ENCODE measurements at regions not wholly inside any gene's neighbourhood (a gene's known extent, or its start where the extent isn't known, plus 50 kb on each side); places are given as distances from the start of the nearest gene placed in this dataset.

GRCh38 chr12:107431942-107432341 lies 253.7 kb upstream of the PWP1 start:
- 67% methylated on average over 1 of the region's 1 CpG for WGBS
- Histone ChIP-seq H3K9me3 (no peaks in the 10 kb centered on the region), H3K4me3 (no peak overlapping the region), H3K4me1 (peaks cover 2% of the 10 kb centered on the region), H3K36me3 (no peaks in the 10 kb centered on the region), H3K27ac (no peak overlapping the region), H3K27me3 (peaks cover under 1% of the 10 kb centered on the region)
- DNase-seq (ENCODE audit: low spot score in 2 of 2) = no peak
- TF ChIP-seq POLR2AphosphoS5 (IDR thresholded peaks at IDR 0.05) (no peak), POLR2A (IDR thresholded peaks at IDR 0.05) (no peak), CTCF (IDR thresholded peaks at IDR 0.05) (no peak), EP300 (IDR thresholded peaks at IDR 0.05) (no peak)

GRCh38 chr12:107435072-107435471 lies 250.5 kb upstream of the PWP1 start:
- no peaks in the 10 kb centered on the region for H3K36me3 ChIP-seq
- TF ChIP-seq EP300 (IDR thresholded peaks at IDR 0.05) (no peak), POLR2A (IDR thresholded peaks at IDR 0.05) (no peak), CTCF (IDR thresholded peaks at IDR 0.05) (no peak), POLR2AphosphoS5 (IDR thresholded peaks at IDR 0.05) (no peak)
- no peak overlapping the region for H3K4me3 ChIP-seq
- WGBS = 80% methylated on average over 3 of the region's 3 CpGs
- H3K27me3 ChIP-seq = peaks cover 6% of the 10 kb centered on the region
- no peaks in the 10 kb centered on the region for H3K4me1 ChIP-seq
- DNase-seq (ENCODE audit: low spot score in 2 of 2) = no peak
- H3K27ac ChIP-seq = no peak overlapping the region
- no peaks in the 10 kb centered on the region for H3K9me3 ChIP-seq

GRCh38 chr12:107435520-107435919 lies 250.1 kb upstream of the PWP1 start:
- no peak overlapping the region for H3K4me3 ChIP-seq
- H3K36me3 ChIP-seq = no peaks in the 10 kb centered on the region
- no peak for DNase-seq (ENCODE audit: low spot score in 2 of 2)
- no peak for TF ChIP-seq CTCF (IDR thresholded peaks at IDR 0.05)
- no peak for TF ChIP-seq POLR2A (IDR thresholded peaks at IDR 0.05)
- TF ChIP-seq EP300 (IDR thresholded peaks at IDR 0.05) = no peak
- TF ChIP-seq POLR2AphosphoS5 (IDR thresholded peaks at IDR 0.05) = no peak
- peaks cover 6% of the 10 kb centered on the region for H3K27me3 ChIP-seq
- no peaks in the 10 kb centered on the region for H3K4me1 ChIP-seq
- 84% methylated on average over 2 of the region's 2 CpGs for WGBS
- no peak overlapping the region for H3K27ac ChIP-seq
- H3K9me3 ChIP-seq = no peaks in the 10 kb centered on the region

DNA sequence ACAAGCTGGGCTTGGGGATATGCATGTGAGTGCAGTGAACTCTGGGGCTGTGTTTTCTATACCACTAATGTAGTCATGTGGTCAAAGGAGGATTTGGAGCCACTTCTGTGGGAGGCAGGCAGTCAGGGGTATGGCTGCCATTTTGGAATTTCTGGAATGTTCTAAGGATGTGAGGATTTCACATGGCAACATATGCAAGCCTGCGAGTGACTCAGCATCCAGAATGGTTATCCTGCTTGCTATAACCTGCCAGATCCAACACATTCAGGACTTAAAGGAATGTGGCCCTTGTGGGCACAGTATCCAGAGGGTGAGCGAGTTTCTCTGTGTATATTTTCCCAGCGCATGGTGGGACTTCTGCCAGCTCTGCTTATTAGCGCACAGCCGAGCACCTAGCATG lies 249.2 kb upstream of the PWP1 start:
- no peak for DNase-seq (ENCODE audit: low spot score in 2 of 2)
- H3K27me3 ChIP-seq = peaks cover 6% of the 10 kb centered on the region

GRCh38 chr12:107436836-107437235 lies 248.8 kb upstream of the PWP1 start:
- Histone ChIP-seq H3K27ac (no peak overlapping the region), H3K27me3 (peaks cover 6% of the 10 kb centered on the region), H3K4me3 (no peak overlapping the region), H3K9me3 (no peaks in the 10 kb centered on the region), H3K4me1 (no peaks in the 10 kb centered on the region), H3K36me3 (no peaks in the 10 kb centered on the region)
- WGBS = 89% methylated on average over 4 of the region's 4 CpGs
- TF ChIP-seq CTCF (IDR thresholded peaks at IDR 0.05) = no peak
- TF ChIP-seq POLR2A (IDR thresholded peaks at IDR 0.05) = no peak
- no peak for TF ChIP-seq POLR2AphosphoS5 (IDR thresholded peaks at IDR 0.05)
- no peak for TF ChIP-seq EP300 (IDR thresholded peaks at IDR 0.05)
- DNase-seq (ENCODE audit: low spot score in 2 of 2) = no peak

More for the DNA sequence above, 249.2 kb upstream of the PWP1 start:
- Histone ChIP-seq H3K27ac (no peak overlapping the region), H3K4me1 (no peaks in the 10 kb centered on the region), H3K9me3 (no peaks in the 10 kb centered on the region), H3K36me3 (no peaks in the 10 kb centered on the region), H3K4me3 (no peak overlapping the region)
- WGBS = 59% methylated on average over 5 of the region's 5 CpGs
- TF ChIP-seq POLR2AphosphoS5 (IDR thresholded peaks at IDR 0.05) (no peak), POLR2A (IDR thresholded peaks at IDR 0.05) (no peak), EP300 (IDR thresholded peaks at IDR 0.05) (no peak), CTCF (IDR thresholded peaks at IDR 0.05) (no peak)
